ENCODE measurements at regions not wholly inside any gene's neighbourhood (a gene's known extent, or its start where the extent isn't known, plus 50 kb on each side); places are given as distances from the start of the nearest gene placed in this dataset.

DNA sequence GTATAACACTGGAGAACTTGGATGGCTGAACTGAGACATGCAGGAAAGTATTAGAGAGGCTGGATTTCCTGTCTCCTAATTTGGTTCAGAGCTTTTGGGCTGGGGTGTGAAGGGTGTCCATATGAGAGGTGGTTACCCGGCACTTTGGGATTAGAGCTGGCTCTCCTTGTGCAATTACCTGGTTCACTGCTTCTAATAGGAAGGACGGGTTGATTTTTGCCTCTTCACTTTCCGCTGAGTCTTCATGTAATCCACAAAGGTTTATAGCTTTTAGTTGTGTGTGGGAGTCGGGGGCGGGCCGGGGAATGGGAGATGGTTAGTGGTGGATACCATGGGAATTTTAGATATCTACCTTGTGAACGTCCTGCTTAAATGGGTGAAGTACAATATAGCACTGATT, 151.5 kb downstream of the BTBD3 start:
- TF ChIP-seq, protein P1, sequence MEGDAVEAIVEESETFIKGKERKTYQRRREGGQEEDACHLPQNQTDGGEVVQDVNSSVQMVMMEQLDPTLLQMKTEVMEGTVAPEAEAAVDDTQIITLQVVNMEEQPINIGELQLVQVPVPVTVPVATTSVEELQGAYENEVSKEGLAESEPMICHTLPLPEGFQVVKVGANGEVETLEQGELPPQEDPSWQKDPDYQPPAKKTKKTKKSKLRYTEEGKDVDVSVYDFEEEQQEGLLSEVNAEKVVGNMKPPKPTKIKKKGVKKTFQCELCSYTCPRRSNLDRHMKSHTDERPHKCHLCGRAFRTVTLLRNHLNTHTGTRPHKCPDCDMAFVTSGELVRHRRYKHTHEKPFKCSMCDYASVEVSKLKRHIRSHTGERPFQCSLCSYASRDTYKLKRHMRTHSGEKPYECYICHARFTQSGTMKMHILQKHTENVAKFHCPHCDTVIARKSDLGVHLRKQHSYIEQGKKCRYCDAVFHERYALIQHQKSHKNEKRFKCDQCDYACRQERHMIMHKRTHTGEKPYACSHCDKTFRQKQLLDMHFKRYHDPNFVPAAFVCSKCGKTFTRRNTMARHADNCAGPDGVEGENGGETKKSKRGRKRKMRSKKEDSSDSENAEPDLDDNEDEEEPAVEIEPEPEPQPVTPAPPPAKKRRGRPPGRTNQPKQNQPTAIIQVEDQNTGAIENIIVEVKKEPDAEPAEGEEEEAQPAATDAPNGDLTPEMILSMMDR (IDR thresholded peaks at IDR 0.05), result no peak
- no peak for TF ChIP-seq POLR2A (IDR thresholded peaks at IDR 0.05)
